Large intestine (tissue), 3 donors: ENCODE measurements at regions not wholly inside any gene's neighbourhood (a gene's known extent, or its start where the extent isn't known, plus 50 kb on each side); places are given as distances from the start of the nearest gene placed in this dataset.
"Not testable (repeated sequence)": the region's sequence is repeated elsewhere in the genome, so short reads cannot be mapped to it uniquely, and the experiment has no call there.

Experiments used
- DNase-seq, 2 donors: peaks; one replicate each; pipeline versions ENCODE4 v3.0.0 to v3.0.0-alpha.2; 2013
- H3K27ac ChIP-seq: one replicate; pipeline ENCODE4 v1.5.1; 2013; ENCODE audit warnings: low read length
- H3K27me3 ChIP-seq: 2 replicates; pipeline ENCODE4 v1.6.1; 2013; ENCODE audit warnings: low read length; ENCODE audit not compliant: control insufficient read depth, insufficient read depth
- H3K36me3 ChIP-seq: 2 replicates; pipeline ENCODE4 v1.6.1; 2013; ENCODE audit warnings: low read length; ENCODE audit not compliant: control insufficient read depth, insufficient read depth
- H3K4me1 ChIP-seq: one replicate; pipeline ENCODE4 v1.6.1; 2013; ENCODE audit warnings: low read length; ENCODE audit not compliant: control insufficient read depth, insufficient read depth
- H3K4me3 ChIP-seq: one replicate; pipeline ENCODE4 v1.5.1; 2013; ENCODE audit warnings: low read length
- H3K9me3 ChIP-seq: one replicate; pipeline ENCODE4 v1.6.1; 2013; ENCODE audit warnings: mild to moderate bottlenecking, low read depth, low read length, moderate library complexity; ENCODE audit not compliant: control insufficient read depth
- WGBS: methylation state at CpG from one replicate; pipeline ENCODE4 v1.1.5; 2013; ENCODE audit warnings: low lambda C conversion rate; ENCODE audit not compliant: insufficient coverage; 5-methylcytosine and 5-hydroxymethylcytosine counted together

DNA sequence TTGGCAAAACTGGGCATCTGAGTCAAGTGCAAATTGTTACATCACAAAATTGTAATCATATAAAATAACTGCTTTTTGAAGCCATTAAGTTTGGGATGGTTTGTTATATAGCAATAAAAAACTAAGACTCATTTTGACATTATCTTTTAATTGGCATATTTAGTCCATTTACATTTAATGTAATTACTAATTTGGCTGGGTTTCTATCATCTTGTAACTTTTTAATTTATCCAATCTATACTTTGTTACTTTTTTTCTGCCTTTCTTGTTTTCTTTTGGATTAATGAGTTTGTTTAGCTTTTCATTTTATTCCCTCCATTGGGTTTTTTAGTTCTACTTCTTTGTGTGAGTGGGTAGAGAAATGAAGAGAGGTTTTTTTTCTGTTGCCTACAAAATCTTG lies 76.3 kb downstream of the DRAM2 start:
- Histone ChIP-seq H3K27ac (no peak overlapping the region), H3K27me3 (no peaks in the 10 kb centered on the region), H3K9me3 (no peaks in the 10 kb centered on the region), H3K36me3 (no peaks in the 10 kb centered on the region), H3K4me1 (no peaks in the 10 kb centered on the region), H3K4me3 (no peak overlapping the region)
- DNase-seq: no peak

DNA sequence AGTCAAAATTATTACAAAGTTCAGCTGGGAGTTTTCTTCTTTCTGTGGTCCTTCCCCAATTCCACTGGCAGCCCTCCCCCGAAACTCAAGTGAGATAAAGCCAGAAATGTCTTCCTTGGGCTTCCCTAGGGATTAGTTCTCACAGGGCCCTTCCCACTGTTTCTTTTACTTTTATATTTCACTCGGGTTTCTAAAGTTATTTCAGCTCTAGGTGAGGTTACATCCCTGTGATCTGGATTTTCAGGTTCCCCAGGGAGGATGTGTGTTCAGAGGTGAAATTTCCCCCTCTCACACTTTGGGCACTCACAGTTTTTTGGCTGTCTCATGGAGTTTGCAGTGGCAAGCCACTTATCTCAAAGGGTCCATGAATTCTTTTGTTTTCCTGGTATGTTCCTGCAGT lies 77.3 kb downstream of the DRAM2 start:
- no peaks in the 10 kb centered on the region for H3K4me1 ChIP-seq
- H3K4me3 ChIP-seq: no peak overlapping the region
- H3K36me3 ChIP-seq: no peaks in the 10 kb centered on the region
- H3K9me3 ChIP-seq: no peaks in the 10 kb centered on the region
- WGBS: no CpG with 5 or more reads among the region's 2 CpGs
- H3K27me3 ChIP-seq: no peaks in the 10 kb centered on the region
- no peak overlapping the region for H3K27ac ChIP-seq
- DNase-seq: no peak

DNA sequence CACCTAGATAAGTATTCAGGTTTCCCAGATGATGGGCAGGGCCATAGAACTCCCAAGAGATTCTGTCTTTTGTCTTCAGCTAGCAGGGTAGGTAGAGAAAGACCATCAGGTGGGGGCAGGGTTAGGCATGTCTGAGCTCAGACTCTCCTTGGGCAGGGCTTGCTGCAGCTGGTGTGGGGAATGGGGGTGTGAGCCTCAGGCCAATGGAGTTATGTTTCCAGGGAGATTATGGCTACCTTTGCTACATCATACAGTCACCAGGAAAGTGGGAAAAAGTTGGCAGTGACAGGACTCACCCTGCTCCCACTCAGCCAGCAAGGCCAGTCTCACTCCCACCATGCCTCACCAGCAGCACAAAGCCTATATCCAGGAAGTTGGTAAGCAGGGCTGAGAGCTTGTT lies 77.8 kb downstream of the DRAM2 start:
- Histone ChIP-seq H3K27ac (no peak overlapping the region), H3K4me3 (no peak overlapping the region), H3K4me1 (no peaks in the 10 kb centered on the region), H3K36me3 (no peaks in the 10 kb centered on the region), H3K27me3 (no peaks in the 10 kb centered on the region), H3K9me3 (no peaks in the 10 kb centered on the region)
- DNase-seq: no peak

DNA sequence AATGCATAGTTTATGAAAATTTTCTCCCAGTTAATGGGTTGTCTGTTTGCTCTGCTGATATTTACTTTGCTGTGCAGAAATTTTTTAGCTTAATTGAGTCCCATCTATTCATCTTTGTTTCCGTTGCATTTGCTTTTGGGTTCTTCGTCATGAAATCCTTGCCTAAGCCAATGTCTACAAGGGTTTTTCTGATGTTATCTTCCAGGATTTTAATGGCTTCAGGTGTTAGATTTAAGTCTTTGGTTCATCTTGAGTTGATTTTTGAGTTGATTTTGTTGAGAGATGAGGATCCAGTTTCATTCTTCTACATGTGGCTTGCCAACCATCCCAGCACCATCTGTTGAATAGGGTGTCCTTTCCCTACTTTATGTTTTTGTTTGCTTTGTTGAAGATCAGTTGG lies 85.2 kb downstream of the DRAM2 start:
- Histone ChIP-seq H3K4me1 (no peaks in the 10 kb centered on the region), H3K4me3 (no peak overlapping the region), H3K27me3 (no peaks in the 10 kb centered on the region), H3K27ac (no peak overlapping the region), H3K9me3 (no peaks in the 10 kb centered on the region), H3K36me3 (no peaks in the 10 kb centered on the region)
- DNase-seq: no peak
- 95% methylated on average over 2 of the region's 2 CpGs for WGBS

DNA sequence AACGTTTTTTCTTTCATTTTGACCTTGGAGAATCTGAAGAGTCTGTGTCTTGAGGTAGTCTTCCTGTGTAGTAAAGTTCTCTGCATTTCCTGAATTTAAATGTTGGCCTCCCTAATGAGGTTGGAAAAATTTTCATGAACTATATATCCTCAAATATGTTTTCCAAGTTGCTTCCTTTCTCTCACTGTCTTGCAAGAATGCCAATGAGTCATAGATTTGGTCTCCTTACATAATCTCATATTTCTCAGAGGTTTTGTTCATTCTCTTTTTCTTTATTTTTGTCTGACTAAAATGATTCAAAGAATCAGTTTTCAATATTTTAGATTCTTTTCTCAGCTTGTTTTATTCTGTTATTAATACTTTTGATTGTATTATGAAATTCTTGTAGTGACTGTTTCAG lies 87.6 kb downstream of the DRAM2 start:
- no peak overlapping the region for H3K4me3 ChIP-seq
- no peaks in the 10 kb centered on the region for H3K4me1 ChIP-seq
- no peaks in the 10 kb centered on the region for H3K9me3 ChIP-seq
- 60% methylated on average over 1 of the region's 1 CpG for WGBS
- DNase-seq: no peak
- H3K27me3 ChIP-seq: no peaks in the 10 kb centered on the region
- no peak overlapping the region for H3K27ac ChIP-seq
- H3K36me3 ChIP-seq: no peaks in the 10 kb centered on the region

DNA sequence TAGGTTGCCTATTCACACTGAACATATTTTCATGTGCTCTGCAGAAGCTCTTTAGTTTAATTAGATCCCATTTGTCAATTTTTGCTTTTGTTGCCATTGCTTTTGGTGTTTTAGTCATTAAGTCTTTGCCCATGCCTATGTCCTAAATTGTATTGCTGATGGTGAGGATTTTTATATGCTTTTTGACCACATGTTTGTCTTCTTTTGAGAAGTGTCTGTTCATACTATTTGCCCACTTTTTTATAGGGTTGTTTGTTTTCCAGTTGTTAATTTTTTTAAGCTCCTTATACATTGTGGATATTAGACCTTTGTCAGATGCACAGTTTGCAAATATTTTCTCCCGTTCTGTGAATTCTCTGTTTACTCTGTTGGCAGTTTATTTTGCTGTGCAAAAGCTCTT lies 84.5 kb upstream of the LRIF1 start:
- WGBS: 100% methylated on average over 1 of the region's 1 CpG
- H3K9me3 ChIP-seq, H3K27me3 ChIP-seq, H3K27ac ChIP-seq, H3K36me3 ChIP-seq, DNase-seq, H3K4me3 ChIP-seq, H3K4me1 ChIP-seq: not testable (repeated sequence)

DNA sequence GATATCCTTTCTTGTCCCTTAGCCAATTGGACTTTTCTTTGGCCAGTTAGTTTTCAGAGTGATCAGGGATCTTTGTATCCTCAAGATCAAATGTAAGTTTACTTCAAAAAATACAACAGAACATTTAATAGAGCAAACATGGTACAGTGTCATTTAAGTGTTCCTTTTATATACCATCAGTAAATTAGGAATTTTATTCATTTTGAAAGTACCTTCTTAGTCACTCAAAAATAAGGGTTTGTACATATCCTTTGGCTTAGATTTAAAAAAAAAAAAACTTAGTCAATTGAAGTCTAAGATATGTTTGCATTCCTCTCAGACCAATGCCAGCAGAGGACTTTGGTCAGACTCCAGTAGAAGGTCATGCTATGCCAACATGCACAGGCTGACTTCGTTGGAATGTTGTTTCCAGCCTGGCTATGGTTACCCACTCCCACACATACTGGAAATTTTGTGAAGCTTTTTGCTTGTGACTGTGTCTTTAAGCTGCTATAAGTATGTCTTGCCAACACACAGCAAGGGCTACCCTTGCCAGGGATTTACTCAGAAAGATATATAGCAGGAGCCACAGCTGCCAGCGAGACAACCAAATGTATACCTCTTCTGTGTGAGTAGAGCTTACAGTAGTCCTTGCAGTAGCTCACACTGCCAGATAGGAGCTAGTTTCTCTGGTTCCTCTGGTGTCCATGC lies 81.5 kb upstream of the LRIF1 start:
- H3K27ac ChIP-seq: no peak overlapping the region
- no peaks in the 10 kb centered on the region for H3K36me3 ChIP-seq
- no peaks in the 10 kb centered on the region for H3K4me1 ChIP-seq
- no peaks in the 10 kb centered on the region for H3K9me3 ChIP-seq
- no peak overlapping the region for H3K4me3 ChIP-seq
- WGBS: no CpG with 5 or more reads among the region's 2 CpGs
- peaks cover 3% of the 10 kb centered on the region for H3K27me3 ChIP-seq
- DNase-seq: no peak

DNA sequence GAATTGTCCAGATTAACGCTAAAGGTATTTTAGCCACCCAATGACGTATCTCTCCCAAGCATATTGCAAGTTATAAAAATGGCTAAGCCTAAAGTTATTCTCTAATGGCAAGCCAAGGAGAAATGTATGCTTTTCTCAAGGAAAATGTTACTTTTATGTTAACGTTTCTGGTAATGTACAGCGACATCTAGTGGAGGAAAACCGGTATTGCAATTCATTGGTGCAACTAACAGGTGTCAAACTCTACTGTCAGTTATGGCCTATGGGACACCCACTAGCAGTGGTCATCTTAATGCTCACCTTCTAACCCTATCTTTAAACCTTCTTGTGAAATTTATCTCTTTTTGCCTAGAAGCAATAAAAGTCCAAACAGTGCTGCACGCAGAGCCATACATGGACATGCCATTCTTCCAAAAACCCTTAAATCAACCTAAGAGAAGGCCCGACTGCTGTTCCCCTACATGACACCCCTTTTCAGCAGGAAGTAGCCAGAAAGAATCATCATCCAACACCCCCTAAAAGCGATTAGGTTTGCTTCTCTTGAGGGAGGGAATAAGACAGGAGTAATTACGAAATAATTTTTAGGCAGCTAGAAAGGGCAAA lies 68.7 kb upstream of the LRIF1 start:
- Histone ChIP-seq H3K27ac (no peak overlapping the region), H3K36me3 (no peaks in the 10 kb centered on the region), H3K9me3 (no peaks in the 10 kb centered on the region), H3K4me3 (no peak overlapping the region), H3K4me1 (no peaks in the 10 kb centered on the region), H3K27me3 (no peaks in the 10 kb centered on the region)
- peak in 1 of 2 donors; percentile 14 for DNase-seq
- 0% methylated on average over 1 of the region's 9 CpGs for WGBS

DNA sequence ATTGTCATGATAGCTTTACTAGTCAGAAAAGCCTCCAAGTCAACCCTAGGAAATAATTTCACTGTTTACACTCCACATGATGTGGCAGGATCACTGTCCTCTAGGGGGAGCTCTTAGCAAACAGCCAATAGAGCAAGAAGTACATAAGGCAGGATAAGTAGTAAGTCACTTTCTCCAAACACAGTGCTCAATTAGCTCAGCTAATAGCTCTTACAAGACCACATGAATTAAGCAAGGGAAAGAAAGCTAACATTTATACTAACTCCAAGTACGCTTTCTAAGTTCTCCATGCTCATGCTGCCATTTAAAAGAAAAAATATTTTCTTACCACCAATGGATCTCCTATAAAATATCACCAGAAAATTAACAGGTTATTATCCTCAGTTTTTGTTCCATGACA lies 66.9 kb upstream of the LRIF1 start:
- H3K4me3 ChIP-seq: no peak overlapping the region
- peak; percentile 5 to 10 for DNase-seq
- no CpG with 5 or more reads among the region's 1 CpG for WGBS
- H3K27ac ChIP-seq: no peak overlapping the region
- no peaks in the 10 kb centered on the region for H3K27me3 ChIP-seq
- no peaks in the 10 kb centered on the region for H3K36me3 ChIP-seq
- no peaks in the 10 kb centered on the region for H3K4me1 ChIP-seq
- no peaks in the 10 kb centered on the region for H3K9me3 ChIP-seq

DNA sequence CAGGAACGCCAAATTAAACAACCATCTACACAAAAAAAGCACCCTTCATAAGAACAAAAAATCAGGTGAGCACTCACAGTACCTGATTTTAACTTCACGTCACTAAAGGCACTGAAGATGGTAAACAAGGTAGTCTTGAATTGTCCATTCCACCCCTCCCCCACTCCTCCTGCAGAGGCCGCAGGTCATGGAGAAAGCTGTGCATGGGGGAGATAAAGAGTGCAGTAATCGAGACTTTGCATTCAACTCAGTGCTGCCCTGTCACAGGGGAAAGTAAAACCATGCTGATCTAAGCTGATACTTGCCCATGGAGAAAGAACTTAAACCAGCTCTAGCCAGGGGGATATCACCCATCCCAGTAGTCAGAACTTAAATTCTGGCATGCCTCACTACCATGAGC lies 61.4 kb upstream of the LRIF1 start:
- no peak overlapping the region for H3K4me3 ChIP-seq
- no peaks in the 10 kb centered on the region for H3K4me1 ChIP-seq
- H3K27ac ChIP-seq: no peak overlapping the region
- H3K27me3 ChIP-seq: no peaks in the 10 kb centered on the region
- DNase-seq: no peak
- no peaks in the 10 kb centered on the region for H3K9me3 ChIP-seq
- no CpG with 5 or more reads among the region's 4 CpGs for WGBS
- no peaks in the 10 kb centered on the region for H3K36me3 ChIP-seq

DNA sequence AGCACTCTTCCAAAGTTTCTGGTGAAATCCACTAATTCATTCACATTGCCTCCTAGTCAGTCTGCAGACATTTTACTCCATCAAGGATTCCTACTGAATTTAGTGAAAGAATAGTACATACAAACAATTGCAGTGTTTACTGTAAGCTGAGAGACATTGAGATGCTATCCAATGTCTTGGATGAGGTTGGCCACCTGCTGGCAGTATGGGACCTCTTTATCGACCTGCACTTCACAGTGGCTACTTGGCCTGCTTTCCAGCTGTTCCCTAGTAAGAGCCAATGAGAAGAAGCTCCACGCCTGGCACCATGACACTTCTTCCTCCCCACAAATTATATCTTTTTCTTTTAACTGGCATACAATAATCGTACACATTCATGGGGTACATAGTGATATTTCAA lies 51.5 kb upstream of the LRIF1 start:
- H3K4me1 ChIP-seq: no peaks in the 10 kb centered on the region
- H3K4me3 ChIP-seq: no peak overlapping the region
- H3K36me3 ChIP-seq: no peaks in the 10 kb centered on the region
- no peaks in the 10 kb centered on the region for H3K9me3 ChIP-seq
- WGBS: 89% methylated on average over 1 of the region's 3 CpGs
- H3K27me3 ChIP-seq: no peaks in the 10 kb centered on the region
- no peak overlapping the region for H3K27ac ChIP-seq
- no peak for DNase-seq
